OCI-LY7 (cell line): ENCODE measurements at regions not wholly inside any gene's neighbourhood (a gene's known extent, or its start where the extent isn't known, plus 50 kb on each side); places are given as distances from the start of the nearest gene placed in this dataset.

ENCODE experiments used
- EZH2phosphoT487 ChIP-seq: fragments of 200-600 bp; sonication (generic); IDR thresholded peaks from 2 replicates; pipeline ENCODE4 v1.6.1; 2018; ENCODE audit warnings: low read depth, borderline replicate concordance, mild to moderate bottlenecking, mixed run types, antibody characterized with exemption, low read length, moderate library complexity, mixed read lengths
- TF ChIP-seq, protein P1 (sequence below): fragments of 200-600 bp; sonication (generic); conservative IDR thresholded peaks from 2 replicates; pipeline ENCODE4 v1.5.1; 2014; ENCODE audit warnings: mild to moderate bottlenecking, antibody characterized with exemption, low read length, moderate library complexity, mixed read lengths

DNA sequence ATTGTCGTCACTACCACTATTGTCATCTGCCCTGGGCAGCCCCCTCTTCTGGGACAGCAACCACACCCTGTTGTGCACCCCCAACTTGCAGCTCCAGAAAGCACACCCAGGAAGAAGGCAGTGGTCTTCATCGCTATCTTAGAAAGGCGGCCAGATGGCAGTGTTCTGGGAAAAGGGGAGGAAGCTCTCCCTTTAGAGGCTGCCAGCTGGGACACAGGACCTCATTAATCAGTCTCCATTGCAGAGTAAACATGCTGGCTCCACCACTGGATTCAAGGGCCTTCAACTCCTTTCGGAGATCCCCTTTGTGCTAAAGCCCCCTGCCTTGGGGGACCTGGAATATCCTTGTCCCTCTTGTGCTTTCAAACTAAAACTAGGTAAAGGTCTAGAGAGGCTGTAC, 199.3 kb upstream of the LINGO1 start:
- TF ChIP-seq, protein P1, sequence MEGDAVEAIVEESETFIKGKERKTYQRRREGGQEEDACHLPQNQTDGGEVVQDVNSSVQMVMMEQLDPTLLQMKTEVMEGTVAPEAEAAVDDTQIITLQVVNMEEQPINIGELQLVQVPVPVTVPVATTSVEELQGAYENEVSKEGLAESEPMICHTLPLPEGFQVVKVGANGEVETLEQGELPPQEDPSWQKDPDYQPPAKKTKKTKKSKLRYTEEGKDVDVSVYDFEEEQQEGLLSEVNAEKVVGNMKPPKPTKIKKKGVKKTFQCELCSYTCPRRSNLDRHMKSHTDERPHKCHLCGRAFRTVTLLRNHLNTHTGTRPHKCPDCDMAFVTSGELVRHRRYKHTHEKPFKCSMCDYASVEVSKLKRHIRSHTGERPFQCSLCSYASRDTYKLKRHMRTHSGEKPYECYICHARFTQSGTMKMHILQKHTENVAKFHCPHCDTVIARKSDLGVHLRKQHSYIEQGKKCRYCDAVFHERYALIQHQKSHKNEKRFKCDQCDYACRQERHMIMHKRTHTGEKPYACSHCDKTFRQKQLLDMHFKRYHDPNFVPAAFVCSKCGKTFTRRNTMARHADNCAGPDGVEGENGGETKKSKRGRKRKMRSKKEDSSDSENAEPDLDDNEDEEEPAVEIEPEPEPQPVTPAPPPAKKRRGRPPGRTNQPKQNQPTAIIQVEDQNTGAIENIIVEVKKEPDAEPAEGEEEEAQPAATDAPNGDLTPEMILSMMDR: no peak
- TF ChIP-seq EZH2phosphoT487: no peak
